Fibroblast of lung (primary cell): ENCODE measurements at regions not wholly inside any gene's neighbourhood (a gene's known extent, or its start where the extent isn't known, plus 50 kb on each side); places are given as distances from the start of the nearest gene placed in this dataset.

Source experiments
- DNase-seq, 2 donors: peaks; one replicate each; pipeline versions ENCODE4 v3.0.0 to v3.0.0-alpha.2; 2010; ENCODE audit warnings: low read depth in 2 of 2
- H2AFZ ChIP-seq: 2 replicates; pipeline ENCODE4 v1.5.1; 2012; ENCODE audit warnings: low read length, control low read depth, inconsistent platforms
- H3K27ac ChIP-seq: 2 replicates; pipeline ENCODE4 v1.5.1; 2011; ENCODE audit warnings: low read length, control low read depth; ENCODE audit not compliant: insufficient read depth
- H3K27me3 ChIP-seq: 2 replicates; pipeline ENCODE4 v1.5.1; 2011; ENCODE audit warnings: mild to moderate bottlenecking, low read length; ENCODE audit not compliant: control insufficient read depth, insufficient read depth
- H3K36me3 ChIP-seq: 2 replicates; pipeline ENCODE4 v1.5.1; 2011; ENCODE audit warnings: low read length; ENCODE audit not compliant: control insufficient read depth, insufficient read depth
- H3K4me1 ChIP-seq: 2 replicates; pipeline ENCODE4 v1.5.1; 2011; ENCODE audit warnings: low read length; ENCODE audit not compliant: control insufficient read depth, insufficient read depth; ENCODE audit errors: extremely low read depth
- H3K4me2 ChIP-seq: 2 replicates; pipeline ENCODE4 v1.5.1; 2011; ENCODE audit warnings: low read length, control low read depth; ENCODE audit not compliant: insufficient read depth; ENCODE audit errors: extremely low read depth
- H3K4me3 ChIP-seq, 4 experiments: fragments of 200-600 bp in 1 of 4; sonication (generic) in 1 of 4; replicated peaks in 1 of 4; 2 replicates each; pipeline ENCODE4 v1.5.1; 2011 to 2016; ENCODE audit warnings: low read length in 4 of 4, low read depth in 3 of 4, mild to moderate bottlenecking in 3 of 4, control low read depth in 2 of 4, inconsistent platforms in 1 of 4, mixed read lengths in 1 of 4; ENCODE audit not compliant: insufficient read depth in 1 of 4; ENCODE audit errors: control extremely low read depth in 1 of 4
- H3K79me2 ChIP-seq: 2 replicates; pipeline ENCODE4 v1.5.1; 2012; ENCODE audit warnings: mild to moderate bottlenecking, low read length, inconsistent platforms; ENCODE audit not compliant: control insufficient read depth, insufficient read depth
- H3K9ac ChIP-seq: 2 replicates; pipeline ENCODE4 v1.5.1; 2011; ENCODE audit warnings: mild to moderate bottlenecking, low read length, control low read depth; ENCODE audit not compliant: insufficient read depth
- H3K9me3 ChIP-seq: 2 replicates; pipeline ENCODE4 v1.5.1; 2012; ENCODE audit warnings: low read depth, low read length; ENCODE audit not compliant: control insufficient read depth, insufficient read depth
- H4K20me1 ChIP-seq: 2 replicates; pipeline ENCODE4 v1.5.1; 2011; ENCODE audit warnings: low read length; ENCODE audit not compliant: control insufficient read depth, insufficient read depth; ENCODE audit errors: extremely low read depth
- EZH2 ChIP-seq: IDR thresholded peaks from 2 replicates; pipeline ENCODE4 v1.5.1; 2012; ENCODE audit warnings: low read length, control low read depth, mild to moderate bottlenecking; ENCODE audit errors: missing control alignments
- TF ChIP-seq, protein P1 (sequence below), 2 donors: IDR thresholded peaks in 1 of 2; conservative IDR thresholded peaks in 1 of 2; 1 replicate in 1 of 2; 2 replicates in 1 of 2; pipeline ENCODE4 v1.5.1; 2011 to 2012; ENCODE audit warnings: low read length in 2 of 2, control low read depth in 1 of 2, inconsistent platforms in 1 of 2, low read depth in 1 of 2, mild to moderate bottlenecking in 1 of 2

GRCh38 chr2:120991441-120991840, 255.8 kb downstream of the GLI2 start:
- Histone ChIP-seq H3K27me3 (no peaks in the 10 kb centered on the region), H3K79me2 (no peaks in the 10 kb centered on the region), H3K4me3 (no peak overlapping the region), H3K9ac (no peak overlapping the region), H4K20me1 (no peaks in the 10 kb centered on the region), H3K36me3 (peaks cover 17% of the 10 kb centered on the region), H2AFZ (no peak overlapping the region), H3K4me1 (no peaks in the 10 kb centered on the region), H3K4me2 (no peak overlapping the region), H3K27ac (no peak overlapping the region), H3K9me3 (no peaks in the 10 kb centered on the region)
- DNase-seq, result peak in 1 of 2 donors; percentile 25
- no peak for TF ChIP-seq EZH2
- TF ChIP-seq, protein P1, sequence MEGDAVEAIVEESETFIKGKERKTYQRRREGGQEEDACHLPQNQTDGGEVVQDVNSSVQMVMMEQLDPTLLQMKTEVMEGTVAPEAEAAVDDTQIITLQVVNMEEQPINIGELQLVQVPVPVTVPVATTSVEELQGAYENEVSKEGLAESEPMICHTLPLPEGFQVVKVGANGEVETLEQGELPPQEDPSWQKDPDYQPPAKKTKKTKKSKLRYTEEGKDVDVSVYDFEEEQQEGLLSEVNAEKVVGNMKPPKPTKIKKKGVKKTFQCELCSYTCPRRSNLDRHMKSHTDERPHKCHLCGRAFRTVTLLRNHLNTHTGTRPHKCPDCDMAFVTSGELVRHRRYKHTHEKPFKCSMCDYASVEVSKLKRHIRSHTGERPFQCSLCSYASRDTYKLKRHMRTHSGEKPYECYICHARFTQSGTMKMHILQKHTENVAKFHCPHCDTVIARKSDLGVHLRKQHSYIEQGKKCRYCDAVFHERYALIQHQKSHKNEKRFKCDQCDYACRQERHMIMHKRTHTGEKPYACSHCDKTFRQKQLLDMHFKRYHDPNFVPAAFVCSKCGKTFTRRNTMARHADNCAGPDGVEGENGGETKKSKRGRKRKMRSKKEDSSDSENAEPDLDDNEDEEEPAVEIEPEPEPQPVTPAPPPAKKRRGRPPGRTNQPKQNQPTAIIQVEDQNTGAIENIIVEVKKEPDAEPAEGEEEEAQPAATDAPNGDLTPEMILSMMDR (conservative IDR thresholded peaks at IDR 0.05 in 1 of 2, IDR thresholded peaks at IDR 0.05 in 1 of 2; ENCODE audit: low read depth in 1 of 2, low read length in 2 of 2), result no peak

GRCh38 chr2:120992791-120993555, 257.3 kb downstream of the GLI2 start:
- DNase-seq, result no peak
- H3K4me3 ChIP-seq, result no peak overlapping the region
- H3K4me2 ChIP-seq, result no peak overlapping the region
- no peaks in the 10 kb centered on the region for H3K4me1 ChIP-seq
- no peak overlapping the region for H3K27ac ChIP-seq
- H3K27me3 ChIP-seq, result no peaks in the 10 kb centered on the region
- no peak overlapping the region for H2AFZ ChIP-seq
- no peaks in the 10 kb centered on the region for H3K79me2 ChIP-seq
- H3K36me3 ChIP-seq, result peaks cover 14% of the 10 kb centered on the region
- H3K9me3 ChIP-seq, result no peaks in the 10 kb centered on the region
- no peak for TF ChIP-seq EZH2
- TF ChIP-seq, protein P1 (conservative IDR thresholded peaks at IDR 0.05 in 1 of 2, IDR thresholded peaks at IDR 0.05 in 1 of 2; ENCODE audit: low read depth in 1 of 2, low read length in 2 of 2), result no peak
- H4K20me1 ChIP-seq, result no peaks in the 10 kb centered on the region
- H3K9ac ChIP-seq, result no peak overlapping the region

DNA sequence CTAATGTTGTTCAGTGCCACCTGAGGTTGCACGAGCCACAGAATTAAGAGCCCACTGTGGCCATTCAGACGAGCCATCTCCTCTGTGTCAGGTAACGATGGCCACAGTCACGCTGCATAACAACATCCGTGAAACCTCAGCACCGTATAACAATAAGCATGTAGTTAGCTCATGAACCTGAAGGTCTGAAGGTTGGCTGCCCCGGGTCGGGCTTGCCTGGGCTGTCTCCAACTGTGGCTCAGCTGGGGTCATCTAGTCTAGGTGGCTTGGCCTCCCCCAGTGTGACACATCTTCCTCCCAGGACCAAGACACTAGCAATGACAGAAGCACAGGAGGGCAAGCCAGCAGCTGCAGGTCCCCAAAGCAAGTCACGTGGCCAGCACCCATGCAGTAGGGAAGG, 258.0 kb downstream of the GLI2 start:
- Histone ChIP-seq H3K4me2 (no peak overlapping the region), H3K27me3 (no peaks in the 10 kb centered on the region), H2AFZ (no peak overlapping the region), H3K4me1 (no peaks in the 10 kb centered on the region), H4K20me1 (no peaks in the 10 kb centered on the region), H3K27ac (no peak overlapping the region), H3K9me3 (no peaks in the 10 kb centered on the region), H3K4me3 (no peak overlapping the region), H3K36me3 (peaks cover 14% of the 10 kb centered on the region), H3K9ac (no peak overlapping the region), H3K79me2 (no peaks in the 10 kb centered on the region)
- DNase-seq, result no peak
- TF ChIP-seq, protein P1 (conservative IDR thresholded peaks at IDR 0.05 in 1 of 2, IDR thresholded peaks at IDR 0.05 in 1 of 2; ENCODE audit: low read depth in 1 of 2, low read length in 2 of 2), result no peak
- TF ChIP-seq EZH2, result no peak
